NCI-H1436 treated with DMSO at 0.1 percent for 48 hours (cell line): ENCODE measurements at regions not wholly inside any gene's neighbourhood (a gene's known extent, or its start where the extent isn't known, plus 50 kb on each side); places are given as distances from the start of the nearest gene placed in this dataset.
"Not testable (repeated sequence)": the region's sequence is repeated elsewhere in the genome, so short reads cannot be mapped to it uniquely, and the experiment has no call there.

ENCODE experiments used
- DNase-seq: peaks from one replicate; lab custom pipeline; 2025; lab: John Stamatoyannopoulos, UW

DNA sequence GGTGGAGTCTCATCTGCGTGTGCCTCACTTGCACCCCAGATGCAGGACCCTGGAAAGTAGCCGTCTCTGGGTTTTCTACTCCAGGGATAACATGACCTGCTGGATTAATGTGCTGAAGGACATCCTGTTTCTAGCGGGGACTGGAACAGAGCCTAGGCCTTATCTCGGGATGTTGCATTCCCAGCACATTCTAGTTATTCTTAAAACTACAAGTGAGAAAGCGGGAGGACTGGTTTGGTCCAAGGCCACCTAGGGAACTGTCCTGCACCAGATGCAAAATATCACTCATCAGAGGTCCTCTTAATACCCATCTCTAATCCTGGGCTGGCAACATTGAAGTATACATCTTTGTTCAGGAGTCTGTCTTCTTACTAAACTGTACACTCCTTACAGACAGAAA, 179.9 kb downstream of the ZC3H11B start:
- DNase-seq, result no peak

DNA sequence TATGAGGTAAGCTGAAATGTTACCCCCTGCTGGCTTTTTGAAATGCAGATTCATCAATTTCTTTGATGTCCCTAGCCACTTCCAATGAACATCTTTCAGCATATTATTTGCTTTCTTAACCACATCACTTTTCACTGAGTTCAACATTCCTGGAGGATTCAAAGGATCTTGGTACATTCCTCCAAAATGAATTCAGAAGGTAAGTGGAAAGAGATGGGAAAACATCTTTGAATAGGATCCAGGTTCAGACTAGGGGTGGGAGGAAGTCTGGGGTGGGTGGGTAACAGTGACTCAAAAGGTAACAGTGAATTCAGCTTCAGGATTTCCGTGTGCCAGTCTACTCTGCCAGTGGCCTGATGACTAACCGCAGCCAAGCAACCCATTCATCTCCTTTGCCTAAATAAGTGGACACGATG, 180.7 kb downstream of the ZC3H11B start:
- DNase-seq, result no peak

DNA sequence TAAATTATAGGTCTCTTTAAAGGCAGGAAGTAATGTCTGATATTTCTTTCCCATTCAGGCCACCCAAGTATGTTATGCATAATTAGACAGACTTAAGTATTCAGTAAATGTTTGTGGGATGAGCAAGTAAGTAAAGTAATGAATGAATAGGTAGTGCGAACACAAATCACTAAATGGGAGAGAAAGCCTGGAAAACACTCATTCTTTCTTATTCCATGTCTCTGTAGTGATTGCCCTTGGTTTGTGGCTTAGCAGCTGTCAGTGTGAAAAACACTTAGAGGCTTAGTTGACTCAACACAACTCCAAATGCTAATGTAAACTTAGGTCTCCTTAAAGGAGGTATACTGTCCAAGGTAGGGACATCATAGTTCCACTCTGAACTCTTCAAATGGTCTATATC, 182.5 kb downstream of the ZC3H11B start:
- DNase-seq, result no peak

DNA sequence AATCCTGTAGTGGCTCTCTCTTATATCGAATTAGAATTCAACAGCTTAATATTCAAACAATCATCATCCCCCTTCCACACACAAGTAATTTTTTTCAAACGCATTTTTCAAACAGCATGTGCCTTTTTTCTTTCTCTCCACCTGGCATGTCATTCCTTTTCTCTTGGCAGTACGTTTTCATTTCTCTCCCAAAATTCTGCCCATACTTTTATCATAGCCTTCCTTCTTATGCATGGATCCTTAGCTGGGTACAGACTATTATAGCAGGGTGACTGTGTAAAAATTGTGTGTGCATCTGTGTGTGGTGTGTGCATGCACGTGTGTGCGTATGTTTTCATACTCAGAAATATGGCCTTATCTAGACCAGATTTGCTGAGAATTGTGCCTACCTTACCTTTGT, 184.3 kb downstream of the ZC3H11B start:
- DNase-seq, result no peak

DNA sequence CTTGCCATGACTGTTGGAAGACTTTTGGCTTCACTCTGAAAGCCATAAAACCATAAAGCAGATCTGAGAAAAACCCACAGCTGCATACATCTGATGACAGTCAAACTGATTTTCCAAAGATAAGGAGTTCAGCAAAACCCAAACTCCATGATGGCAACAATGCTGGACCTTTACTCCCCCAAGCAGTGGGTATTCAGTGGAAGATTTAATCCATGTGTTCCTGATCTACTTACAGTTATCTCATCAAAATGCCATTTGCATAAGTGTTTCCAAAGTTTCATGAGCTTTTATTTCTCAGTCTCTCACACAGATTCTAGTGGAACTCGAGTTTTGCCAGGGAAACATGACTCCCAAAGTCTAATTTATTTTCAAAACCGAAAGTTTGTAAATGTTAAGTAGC, 184.9 kb downstream of the ZC3H11B start:
- DNase-seq, result no peak

DNA sequence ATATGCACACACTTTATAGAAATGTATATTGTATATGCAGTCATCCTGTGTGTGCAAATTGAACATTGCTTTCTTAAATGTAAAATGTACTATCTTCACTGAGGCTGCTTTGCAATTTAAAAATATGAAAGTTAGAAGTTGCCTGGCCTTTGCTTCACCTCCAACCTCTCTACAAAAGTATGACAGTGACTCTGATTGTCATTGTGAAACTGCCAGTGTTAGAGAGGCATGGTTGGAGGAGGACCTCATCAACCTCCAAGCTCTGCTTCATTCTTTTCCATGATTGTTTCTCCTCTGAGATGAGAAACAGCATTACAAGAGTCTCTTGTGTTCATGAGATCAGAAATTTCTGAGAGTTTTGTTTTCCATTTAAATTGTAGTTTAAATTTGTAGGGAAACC, 185.5 kb downstream of the ZC3H11B start:
- DNase-seq, result no peak

DNA sequence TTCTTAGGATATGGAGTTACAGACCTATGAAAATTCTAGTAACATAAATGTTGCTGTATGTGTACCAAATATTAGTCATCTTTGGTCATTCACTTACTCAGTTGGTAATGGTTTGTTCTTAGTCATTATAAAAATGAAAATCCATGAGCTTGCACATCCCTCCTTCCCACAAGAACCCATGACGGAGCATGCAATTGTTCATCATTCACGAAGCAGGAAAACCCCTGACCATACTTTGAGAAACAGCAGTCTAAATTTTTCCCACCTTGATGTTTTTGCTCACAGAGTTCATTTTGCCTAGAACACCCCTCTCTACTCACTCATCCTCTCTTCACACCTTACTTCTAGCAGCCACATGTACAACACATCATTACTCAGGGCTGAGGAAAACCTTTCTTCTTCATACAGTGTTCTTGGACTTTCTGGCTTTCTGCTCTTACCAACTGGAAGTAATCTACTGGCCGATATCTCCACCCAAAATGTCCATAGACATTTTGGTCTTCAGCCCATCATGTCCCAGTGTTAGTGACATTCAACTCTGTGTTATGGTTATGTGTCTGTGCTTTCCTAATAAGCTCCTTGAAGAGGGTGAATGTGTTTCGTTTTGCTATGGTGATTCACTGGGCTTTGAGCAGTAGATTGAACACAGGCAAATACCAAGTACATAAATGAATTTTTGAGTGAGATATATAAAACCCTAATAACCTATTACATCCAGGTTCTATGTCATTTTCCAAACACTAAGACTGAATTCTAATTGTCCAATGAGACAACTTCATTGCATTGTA, 189.9 kb downstream of the ZC3H11B start:
- DNase-seq, result no peak

DNA sequence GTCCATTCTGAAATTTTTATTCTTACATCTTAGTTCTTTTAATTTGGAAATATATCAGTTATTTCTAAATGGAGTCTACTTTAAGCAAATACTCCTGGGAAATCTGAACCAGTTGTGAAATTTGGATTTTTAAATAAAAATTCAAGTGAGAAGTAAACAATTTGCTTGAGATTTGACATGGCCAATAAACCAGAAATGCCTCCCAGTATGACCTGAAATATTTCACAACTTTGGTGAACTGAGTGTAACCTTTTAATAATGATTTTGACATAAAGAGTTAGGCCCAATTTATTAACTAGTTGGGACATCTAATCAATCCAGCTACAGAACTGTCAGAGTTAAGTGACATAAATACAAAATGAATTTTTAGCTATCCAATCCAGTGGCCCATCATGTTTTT, 192.0 kb downstream of the ZC3H11B start:
- no peak for DNase-seq

DNA sequence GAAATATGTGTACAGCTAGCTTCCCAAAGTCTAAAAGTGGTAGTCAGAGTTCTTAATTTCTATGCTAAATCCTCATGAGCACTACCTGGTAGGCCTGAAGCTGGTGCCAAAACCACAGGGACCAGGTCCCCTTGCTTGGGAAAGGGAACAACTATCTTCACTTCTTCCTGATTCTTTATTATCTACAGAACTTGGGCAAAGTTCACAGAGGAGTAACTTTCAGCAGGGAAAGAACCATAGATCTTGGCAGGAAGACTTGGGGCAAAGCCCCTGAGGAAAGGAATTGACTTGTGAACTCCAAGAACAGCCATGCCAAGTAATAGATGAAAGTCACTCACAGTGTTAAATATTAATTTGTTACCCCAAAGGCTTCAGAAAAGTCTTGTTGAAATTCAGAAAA, 193.0 kb downstream of the ZC3H11B start:
- DNase-seq, result no peak

DNA sequence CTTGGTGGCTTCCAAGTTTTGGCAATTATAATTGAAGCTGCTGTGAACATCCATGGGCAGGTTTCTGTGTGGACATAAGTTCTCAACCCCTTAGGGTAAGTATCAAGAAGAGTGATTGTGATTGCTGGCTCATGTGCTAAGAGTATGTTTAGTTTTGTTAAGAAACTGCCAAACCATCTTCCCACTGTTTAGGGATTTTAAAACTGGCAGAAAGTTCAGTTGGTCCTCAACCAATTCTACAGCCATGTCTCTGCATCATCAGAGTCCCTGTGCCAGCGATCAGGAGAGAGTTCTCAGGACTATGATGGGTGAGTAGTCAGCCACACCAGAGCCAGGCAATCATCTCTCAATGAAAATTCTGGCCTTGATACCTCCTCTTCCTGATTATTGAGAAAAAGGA, 193.8 kb downstream of the ZC3H11B start:
- no peak for DNase-seq

DNA sequence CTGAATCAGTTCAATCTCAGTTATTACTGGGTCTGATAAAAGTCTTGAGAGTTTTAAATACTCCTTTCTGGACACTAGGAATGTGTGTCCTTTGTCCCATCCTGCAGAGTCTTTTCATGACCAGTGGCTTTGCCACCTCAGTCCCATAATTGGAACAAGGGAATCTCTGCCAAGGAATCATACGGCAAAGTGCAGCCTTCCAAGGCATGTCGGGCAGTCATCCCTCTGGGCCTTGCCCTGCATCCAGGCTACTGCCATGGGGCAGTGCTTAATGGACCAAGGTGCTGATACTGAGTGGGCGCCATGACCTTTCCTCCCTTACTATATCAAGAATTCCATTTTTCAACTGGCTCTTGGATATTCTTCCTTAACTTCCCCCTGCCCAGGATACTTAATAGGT, 195.3 kb downstream of the ZC3H11B start:
- DNase-seq, result no peak

DNA sequence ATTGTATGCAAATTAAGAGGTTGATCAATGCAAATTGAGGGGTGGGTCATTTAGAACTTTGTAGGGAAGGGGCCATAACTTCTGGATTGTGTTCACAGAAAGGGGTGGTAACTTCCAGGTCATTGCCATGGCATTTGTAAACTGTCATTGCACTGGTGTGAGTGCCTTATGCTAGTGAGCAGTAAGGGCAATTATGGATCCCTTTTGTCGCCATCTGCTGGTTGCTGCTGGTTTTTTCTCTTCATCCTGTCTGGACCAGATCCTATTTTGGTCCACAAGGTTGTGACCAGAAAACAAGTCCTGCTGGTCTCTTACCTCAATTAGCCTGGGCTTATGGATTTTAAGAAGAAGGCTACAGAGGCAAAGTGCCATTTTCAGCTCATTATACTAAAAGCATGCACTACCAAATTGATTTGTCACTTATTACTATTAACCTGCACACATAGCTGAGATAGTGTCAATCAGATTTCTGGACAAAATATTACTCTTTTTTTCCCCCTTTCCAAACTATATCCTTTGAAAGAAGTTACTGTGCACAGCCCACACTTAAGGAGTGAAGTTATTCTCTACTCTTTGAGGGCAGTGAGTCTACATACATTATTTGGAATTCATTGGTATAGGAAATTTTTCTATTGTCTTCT, 196.2 kb downstream of the ZC3H11B start:
- DNase-seq, result no peak

DNA sequence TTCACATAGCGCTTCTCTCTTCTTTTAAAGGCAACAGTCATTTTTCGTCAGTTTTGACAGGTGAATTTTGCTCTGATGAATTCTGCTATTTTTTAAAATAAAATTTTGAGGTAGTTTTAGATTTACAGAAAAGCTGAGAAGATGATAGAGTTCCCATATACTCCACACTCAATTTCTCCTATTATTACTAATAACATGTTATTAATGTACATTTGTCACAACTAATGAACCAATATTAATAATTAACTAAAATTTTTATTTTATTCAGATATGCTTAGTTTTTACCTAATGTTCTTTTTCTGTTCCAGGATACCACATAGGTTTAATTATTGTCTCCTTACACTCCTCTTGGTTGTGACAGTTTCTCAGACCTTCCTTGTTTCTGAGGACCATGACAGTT, 197.0 kb downstream of the ZC3H11B start:
- DNase-seq, result no peak

DNA sequence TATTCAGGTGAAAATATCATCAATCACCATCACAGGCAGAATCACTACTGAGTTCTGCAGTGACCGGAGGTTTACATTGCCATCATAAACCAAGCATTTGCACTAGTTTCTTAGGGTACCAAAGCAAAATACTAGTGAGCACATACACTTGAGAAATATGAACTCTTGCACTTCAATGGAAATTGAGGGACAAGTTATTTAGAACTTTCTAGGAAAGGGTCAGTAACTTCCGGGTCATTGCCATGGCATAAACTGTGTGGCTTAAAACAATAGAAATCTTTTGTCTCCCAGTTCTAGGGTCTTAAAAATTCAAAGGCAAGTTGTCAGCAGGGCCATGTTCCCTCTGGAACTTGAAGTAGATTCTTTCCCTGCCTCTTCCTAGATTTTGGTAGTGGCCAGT, 197.5 kb downstream of the ZC3H11B start:
- DNase-seq, result no peak

DNA sequence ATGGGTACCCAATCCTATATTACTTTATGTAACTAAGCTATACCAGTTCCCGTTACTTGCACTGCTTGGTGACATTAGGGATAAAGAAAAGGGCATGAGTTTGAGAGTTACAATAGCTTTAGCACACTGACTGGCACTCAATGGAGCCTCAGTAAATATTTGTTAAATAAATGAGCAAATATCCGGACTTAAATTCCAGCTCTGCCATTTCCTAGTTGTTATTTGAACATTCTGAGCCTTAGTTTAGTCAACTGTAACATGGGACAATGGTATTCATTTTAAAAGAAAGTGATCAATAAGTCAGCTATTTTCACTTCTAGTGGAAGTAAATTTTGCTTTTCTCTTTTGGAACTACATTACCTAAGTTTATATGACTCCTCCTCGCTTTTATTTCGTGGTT, 198.7 kb downstream of the ZC3H11B start:
- no peak for DNase-seq

DNA sequence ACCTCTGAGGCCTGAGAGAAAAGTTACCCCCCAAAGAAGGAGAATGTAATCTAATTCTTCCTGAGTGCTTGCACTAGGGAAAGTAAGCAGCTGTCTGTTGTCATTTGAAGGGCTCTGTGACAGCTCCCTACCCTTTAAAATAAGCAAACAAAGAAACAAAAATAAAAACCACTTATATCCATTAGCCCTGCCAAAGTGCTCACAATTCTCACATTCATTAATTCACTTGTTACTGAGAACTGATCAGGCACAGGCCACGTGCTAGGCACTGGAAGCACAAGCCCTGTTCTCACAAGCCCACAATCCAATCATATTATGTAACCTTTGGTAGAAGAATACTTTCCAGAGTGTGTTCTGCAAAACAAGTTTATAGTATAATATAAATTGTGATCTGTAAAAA, 199.4 kb downstream of the ZC3H11B start:
- DNase-seq, result peak; percentile 73

DNA sequence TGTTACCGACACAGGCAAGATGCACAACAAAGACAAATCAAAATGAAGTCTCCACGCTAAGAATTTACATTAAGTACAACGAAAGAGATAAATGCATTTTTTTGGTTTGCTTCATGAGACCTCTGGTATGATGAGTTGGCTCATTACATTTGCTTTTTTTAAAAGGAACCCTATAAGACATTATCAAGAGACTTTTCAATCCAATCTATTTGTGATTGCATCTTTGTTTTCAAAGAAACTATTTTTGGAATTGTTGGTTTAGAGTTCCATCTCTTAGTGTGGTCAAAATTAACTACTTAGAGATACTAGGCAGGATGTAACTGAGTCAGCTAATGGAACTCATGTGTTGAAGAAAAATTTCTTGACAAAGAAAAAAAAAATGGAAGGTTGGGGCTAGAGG, 200.1 kb downstream of the ZC3H11B start:
- DNase-seq, result no peak

DNA sequence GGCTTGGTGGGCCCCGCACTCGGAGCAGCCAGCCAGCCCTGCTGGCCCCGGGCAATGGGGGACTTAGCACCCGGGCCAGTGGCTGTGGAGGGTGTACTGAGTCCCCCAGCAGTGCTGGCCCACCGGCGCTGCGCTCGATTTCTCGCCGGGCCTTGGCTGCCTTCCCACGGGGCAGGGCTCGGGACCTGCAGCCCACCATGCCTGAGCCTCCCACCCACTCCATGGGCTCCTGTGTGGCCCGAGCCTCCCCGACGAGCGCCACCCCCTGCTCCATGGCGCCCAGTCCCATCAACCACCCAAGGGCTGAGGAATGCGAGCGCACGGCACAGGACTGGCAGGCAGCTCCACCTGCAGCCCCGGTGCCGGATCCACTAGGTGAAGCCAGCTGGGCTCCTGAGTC, 202.2 kb downstream of the ZC3H11B start:
- not testable (repeated sequence) for DNase-seq

DNA sequence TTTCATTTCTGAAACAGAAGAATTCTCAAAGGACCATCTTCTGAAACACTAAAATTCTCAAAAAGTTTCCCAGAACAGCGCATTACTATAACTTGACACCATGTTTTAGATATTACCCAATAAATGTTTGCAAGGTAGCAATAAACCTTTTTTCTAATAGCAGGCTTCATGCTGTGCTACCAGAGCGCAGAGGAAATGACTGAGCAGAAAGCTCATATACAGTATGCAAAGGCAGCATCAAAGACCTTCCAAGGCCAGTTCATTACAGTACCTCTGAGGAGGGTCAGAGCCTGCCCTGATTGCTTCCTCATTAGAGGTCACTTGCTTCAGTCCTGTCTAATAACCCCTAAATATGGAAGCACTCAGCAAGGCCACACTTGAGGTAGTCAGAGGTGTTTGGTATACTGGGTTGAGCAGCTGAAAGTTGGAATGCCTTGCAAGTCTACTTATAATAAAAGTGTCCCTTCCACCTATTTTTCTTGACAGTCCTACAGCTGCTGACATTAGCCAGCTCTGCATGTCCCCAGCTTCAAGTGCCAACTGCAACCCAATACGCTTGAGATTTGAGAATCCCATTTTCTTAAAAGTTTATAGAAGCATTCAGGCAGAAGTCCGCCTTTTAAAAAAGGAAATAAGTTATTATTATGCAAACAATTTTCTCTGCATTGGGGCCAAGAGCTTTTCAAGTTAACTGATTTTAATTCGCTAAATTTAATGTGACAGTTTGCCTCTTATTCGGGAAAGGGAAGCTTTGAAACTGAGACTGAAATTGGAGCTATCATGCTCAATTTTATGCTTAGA, 207.2 kb downstream of the ZC3H11B start:
- DNase-seq, result no peak

DNA sequence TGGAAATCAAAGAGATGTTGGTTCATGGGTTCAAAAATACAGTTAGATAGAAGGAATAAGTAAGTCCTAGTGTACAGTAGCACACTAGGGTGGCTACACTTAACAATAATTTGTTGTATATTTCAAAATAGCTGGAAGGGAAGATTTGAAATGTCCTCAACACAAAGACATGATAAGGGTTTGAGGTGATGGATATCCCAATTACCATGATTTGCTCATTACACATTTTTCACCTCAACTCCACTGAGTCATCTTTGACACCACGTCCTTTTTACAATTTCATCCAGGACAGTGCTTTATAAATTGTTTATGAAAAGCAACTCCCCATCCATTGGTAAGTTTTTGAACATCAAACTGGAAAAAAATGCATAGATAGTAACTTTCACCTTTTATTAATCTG, 208.3 kb downstream of the ZC3H11B start:
- no peak for DNase-seq

DNA sequence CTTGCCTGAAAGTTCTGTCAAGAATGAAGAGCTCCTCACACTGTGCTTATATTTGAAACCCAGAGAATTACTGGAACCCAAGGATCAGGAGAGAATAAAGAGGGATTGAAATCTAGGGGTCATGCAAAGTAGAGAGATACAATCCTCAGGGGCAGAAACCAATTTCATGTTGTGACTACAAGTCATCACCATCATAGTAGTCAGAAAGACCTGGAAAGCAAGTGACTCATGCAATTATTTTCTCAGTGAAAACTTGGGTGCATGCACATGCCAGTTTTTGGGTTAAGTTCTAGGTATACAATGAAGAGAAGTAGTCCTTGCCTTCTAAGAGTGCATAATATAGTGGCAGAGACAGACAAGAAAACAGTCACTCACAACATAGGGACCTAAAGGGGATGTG, 210.0 kb downstream of the ZC3H11B start:
- DNase-seq, result no peak

DNA sequence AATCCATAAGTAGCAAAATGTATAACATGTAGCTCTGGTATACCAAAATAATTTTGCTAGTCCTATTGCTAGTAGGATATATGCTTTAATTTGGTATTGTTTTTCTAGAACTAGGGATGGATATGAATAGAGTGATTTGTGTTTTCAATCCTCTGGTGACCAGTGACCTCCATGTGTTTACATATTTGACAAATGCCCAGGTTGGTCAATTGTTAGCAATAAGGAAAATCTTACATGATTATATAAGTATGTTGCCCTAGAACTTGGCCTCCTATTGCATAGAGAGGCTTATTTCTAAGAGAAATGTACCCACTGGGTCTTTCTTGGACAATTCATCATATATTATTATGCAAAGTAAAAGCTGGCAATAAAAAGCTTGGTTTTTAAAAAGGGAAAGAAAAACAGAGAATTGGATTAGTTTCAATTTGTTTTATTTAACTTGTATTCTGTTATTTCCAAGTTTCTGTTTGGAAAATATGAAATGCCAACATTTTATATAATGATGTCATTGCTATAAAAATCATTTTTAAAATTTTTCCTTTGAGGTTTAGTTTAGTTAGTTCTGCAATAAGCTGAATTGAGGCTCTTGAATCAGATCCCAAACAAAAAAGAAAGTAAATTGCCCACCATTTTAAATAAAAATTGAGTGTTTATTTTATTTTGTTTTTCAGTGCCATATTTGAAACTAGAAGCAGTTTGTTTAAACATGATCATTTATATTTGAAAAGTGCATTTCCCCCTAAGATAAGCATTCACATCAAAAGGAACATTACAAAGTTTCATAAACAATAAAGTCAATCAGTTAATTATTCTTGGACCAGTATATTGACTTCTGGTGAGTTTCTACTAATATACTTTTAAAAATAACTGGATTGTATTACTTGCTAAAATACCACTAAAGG, 210.9 kb downstream of the ZC3H11B start:
- DNase-seq, result no peak
